IPS-20b (cell line): ENCODE measurements at regions not wholly inside any gene's neighbourhood (a gene's known extent, or its start where the extent isn't known, plus 50 kb on each side); places are given as distances from the start of the nearest gene placed in this dataset.
"Not testable (repeated sequence)": the region's sequence is repeated elsewhere in the genome, so short reads cannot be mapped to it uniquely, and the experiment has no call there.

Experiments used
- H3K27ac ChIP-seq: one replicate; pipeline ENCODE4 v1.5.1; 2013; ENCODE audit warnings: low read length
- H3K27me3 ChIP-seq: 2 replicates; pipeline ENCODE4 v1.6.1; 2013; ENCODE audit warnings: mild to moderate bottlenecking, low read length, inconsistent platforms; ENCODE audit not compliant: insufficient read depth
- H3K36me3 ChIP-seq: 2 replicates; pipeline ENCODE4 v1.6.1; 2013; ENCODE audit warnings: low read depth, mild to moderate bottlenecking, inconsistent platforms, low read length, moderate library complexity; ENCODE audit not compliant: insufficient read depth
- H3K4me1 ChIP-seq: 2 replicates; pipeline ENCODE4 v1.6.1; 2013; ENCODE audit warnings: mild to moderate bottlenecking, control low read depth, inconsistent platforms, low read length, moderate library complexity; ENCODE audit not compliant: insufficient read depth
- H3K4me3 ChIP-seq: 2 replicates; pipeline ENCODE4 v1.5.1; 2013; ENCODE audit warnings: mild to moderate bottlenecking, low read length, inconsistent platforms
- H3K9ac ChIP-seq: 2 replicates; pipeline ENCODE4 v1.6.1; 2013; ENCODE audit warnings: low read depth, mild to moderate bottlenecking, inconsistent platforms, low read length, moderate library complexity
- H3K9me3 ChIP-seq: 2 replicates; pipeline ENCODE4 v1.6.1; 2013; ENCODE audit warnings: mild to moderate bottlenecking, low read depth, low read length, inconsistent platforms; ENCODE audit not compliant: insufficient read depth

DNA sequence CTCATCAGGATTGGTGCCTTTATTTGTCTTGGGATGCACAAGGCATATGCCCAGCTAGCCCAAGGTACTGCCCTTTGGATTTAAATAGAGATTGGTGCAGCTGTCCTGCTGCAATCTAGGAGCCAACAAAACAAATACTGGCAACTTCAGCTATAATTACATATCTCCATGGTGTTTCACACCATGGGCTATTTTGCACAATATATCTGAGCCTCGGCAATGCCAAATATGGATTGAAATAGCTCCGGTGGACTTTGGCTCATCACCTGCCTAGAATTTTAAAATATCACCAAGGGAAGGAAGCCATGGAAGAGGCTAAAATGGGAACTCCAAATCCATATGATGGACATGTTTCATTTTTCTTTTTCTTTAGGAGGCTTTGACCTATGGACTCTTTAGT is 367.8 kb upstream of the UMPS start:
- no peaks in the 10 kb centered on the region for H3K36me3 ChIP-seq
- H3K4me3 ChIP-seq = no peak overlapping the region
- H3K4me1 ChIP-seq = peaks cover 15% of the 10 kb centered on the region; the same call in 1 of the 2 replicates
- no peak overlapping the region for H3K9ac ChIP-seq
- no peaks in the 10 kb centered on the region for H3K27me3 ChIP-seq
- H3K27ac ChIP-seq = no peak overlapping the region
- no peaks in the 10 kb centered on the region for H3K9me3 ChIP-seq

DNA sequence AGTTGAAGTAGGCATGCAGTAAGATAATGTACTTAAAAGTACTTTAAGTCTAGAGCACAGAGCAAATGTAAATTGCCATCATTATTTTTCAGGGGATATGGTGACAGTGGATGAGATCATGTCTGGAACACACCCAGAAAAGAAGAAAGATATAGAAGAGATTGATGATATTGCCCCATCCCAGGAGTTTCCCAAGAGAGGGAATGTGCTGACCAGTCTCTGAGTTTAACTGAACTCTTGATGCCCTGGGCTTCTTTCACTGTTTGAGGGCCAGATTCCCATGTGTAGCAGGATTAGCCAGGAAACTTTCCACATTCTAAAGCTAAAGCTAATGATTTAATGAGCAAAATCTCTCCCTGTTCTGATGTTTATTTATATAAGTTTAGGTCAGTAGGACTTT is 366.8 kb upstream of the UMPS start:
- Histone ChIP-seq H3K36me3 (no peaks in the 10 kb centered on the region), H3K9ac (no peak overlapping the region), H3K4me1 (peaks cover 15% of the 10 kb centered on the region; the same call in 1 of the 2 replicates), H3K27ac (no peak overlapping the region), H3K27me3 (no peaks in the 10 kb centered on the region), H3K4me3 (no peak overlapping the region), H3K9me3 (no peaks in the 10 kb centered on the region)

DNA sequence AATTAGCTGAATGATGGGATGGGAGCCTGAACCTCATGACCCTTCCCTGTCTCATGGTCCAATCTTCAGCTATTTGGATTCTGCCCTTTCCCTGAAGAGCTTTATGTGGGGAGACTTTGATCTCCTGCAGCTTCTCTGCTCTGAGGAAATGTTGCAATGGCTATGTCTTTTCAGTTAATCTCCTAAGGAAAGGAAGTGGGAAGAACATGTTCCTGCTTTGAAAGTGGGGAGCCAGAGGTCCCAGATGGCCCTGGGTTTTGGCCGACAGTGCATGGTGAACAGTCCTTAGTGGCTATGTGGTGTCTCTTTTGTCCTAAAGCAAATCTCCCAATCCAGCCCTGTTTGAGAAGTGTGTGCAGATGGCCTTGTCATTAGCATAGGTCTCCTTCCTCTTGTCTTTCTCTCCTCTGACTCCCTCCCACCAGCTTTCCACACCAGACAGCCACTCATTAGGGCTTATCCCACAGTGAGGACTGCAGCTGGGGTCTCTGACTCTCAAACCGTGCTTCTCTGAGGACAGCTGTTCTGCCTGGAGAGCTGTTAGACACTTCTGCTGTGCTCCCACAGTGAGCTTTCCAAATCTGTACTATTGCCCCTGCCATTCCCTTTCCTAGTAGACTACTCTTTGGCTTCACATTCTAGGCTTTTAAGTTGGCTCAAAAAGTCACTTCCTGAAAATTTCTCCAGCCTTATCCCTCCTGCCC is 365.8 kb upstream of the UMPS start:
- no peak overlapping the region for H3K4me3 ChIP-seq
- H3K4me1 ChIP-seq = peaks cover 15% of the 10 kb centered on the region; the same call in 1 of the 2 replicates
- H3K9me3 ChIP-seq = no peaks in the 10 kb centered on the region
- no peak overlapping the region for H3K27ac ChIP-seq
- H3K36me3 ChIP-seq = no peaks in the 10 kb centered on the region
- no peaks in the 10 kb centered on the region for H3K27me3 ChIP-seq
- no peak overlapping the region for H3K9ac ChIP-seq

DNA sequence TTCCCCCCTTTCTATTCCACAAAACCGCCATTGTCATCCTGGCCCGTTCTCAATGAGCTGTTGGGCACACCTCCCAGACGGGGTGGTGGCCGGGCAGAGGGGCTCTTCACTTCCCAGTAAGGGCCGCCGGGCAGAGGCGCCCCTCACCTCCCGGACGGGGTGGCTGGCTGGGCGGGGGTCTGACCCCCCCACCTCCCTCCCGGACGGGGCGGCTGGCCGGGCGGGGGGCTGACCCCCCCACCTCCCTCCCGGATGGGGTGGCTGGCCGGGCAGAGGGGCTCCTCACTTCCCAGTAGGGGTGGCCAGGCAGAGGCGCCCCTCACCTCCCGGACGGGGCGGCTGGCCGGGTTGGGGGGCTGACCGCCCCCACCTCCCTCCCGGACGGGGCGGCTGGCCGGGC is 363.6 kb upstream of the UMPS start:
- H3K9me3 ChIP-seq = not testable (repeated sequence)

DNA sequence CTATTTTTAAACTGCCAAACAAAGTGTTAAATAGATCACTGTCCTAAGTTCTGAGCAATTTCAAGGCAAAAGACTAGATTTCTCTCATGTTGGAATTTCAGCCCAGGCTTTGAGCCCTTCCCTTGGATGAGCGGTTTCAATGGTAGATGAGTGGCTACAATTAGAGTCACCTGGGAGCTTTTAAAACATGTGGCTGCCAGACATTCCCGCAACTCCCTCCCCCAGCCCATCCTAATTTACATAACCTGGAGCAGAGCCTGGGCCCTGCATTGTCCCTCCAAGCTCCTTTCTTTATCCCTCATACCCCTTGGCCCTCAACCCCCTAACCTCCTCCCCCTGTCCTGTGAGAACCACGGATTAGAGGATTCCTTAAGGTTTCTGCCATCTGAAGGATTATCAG is 357.5 kb upstream of the UMPS start:
- peaks cover 7% of the 10 kb centered on the region; the same call in 1 of the 2 replicates for H3K4me1 ChIP-seq
- no peaks in the 10 kb centered on the region for H3K27me3 ChIP-seq
- no peaks in the 10 kb centered on the region for H3K9me3 ChIP-seq
- no peak overlapping the region; the same call in 1 of the 2 replicates for H3K9ac ChIP-seq
- no peaks in the 10 kb centered on the region for H3K36me3 ChIP-seq
- no peak overlapping the region for H3K4me3 ChIP-seq
- H3K27ac ChIP-seq = no peak overlapping the region

More for the DNA sequence above, 363.6 kb upstream of the UMPS start:
- not testable (repeated sequence) for H3K36me3 ChIP-seq, H3K4me1 ChIP-seq, H3K27me3 ChIP-seq, H3K4me3 ChIP-seq, H3K27ac ChIP-seq, H3K9ac ChIP-seq

DNA sequence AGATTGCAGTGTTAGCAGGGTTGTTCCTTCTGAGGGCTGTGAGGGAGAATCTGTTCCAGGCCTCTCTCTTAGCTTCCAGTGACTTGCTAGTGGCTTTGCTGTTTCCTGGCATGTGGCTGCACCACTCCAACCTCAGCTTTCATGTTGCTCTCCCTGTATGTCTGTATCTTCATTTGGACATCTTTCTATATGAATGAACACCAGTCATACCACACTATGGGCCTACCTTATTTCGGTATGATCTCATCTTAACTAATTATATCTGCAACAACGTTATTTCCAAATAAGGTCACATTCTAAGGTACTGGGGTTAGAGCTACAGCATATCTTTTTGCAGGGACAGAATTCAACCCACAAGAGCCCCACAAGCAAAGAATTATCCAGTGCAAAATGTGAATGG is 356.7 kb upstream of the UMPS start:
- Histone ChIP-seq H3K9ac (no peak overlapping the region; the same call in 1 of the 2 replicates), H3K36me3 (no peaks in the 10 kb centered on the region), H3K27ac (no peak overlapping the region), H3K27me3 (no peaks in the 10 kb centered on the region), H3K4me1 (peaks cover 7% of the 10 kb centered on the region; the same call in 1 of the 2 replicates), H3K9me3 (no peaks in the 10 kb centered on the region), H3K4me3 (no peak overlapping the region)

DNA sequence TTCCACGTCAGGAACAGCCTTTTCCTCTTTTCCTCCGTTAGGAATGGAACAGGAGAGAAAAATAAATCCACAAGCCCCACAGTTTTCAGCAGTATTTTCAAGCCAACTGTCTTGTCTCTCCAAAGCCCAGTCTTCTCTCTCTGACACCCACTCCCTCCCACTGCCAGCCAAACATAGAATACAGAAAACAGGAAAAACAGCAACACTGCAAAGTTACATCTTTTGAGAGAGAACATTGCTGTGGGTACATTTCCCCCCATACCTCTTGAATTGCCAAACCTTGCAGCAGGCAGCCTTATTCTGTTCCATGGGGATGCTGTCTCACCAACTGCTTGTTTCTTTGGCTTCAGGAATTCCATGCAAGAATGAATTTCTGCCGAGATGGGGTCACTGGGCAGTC is 355.7 kb upstream of the UMPS start:
- H3K27me3 ChIP-seq = no peaks in the 10 kb centered on the region
- H3K4me3 ChIP-seq = no peak overlapping the region
- no peaks in the 10 kb centered on the region for H3K9me3 ChIP-seq
- peaks cover 7% of the 10 kb centered on the region; the same call in 1 of the 2 replicates for H3K4me1 ChIP-seq
- H3K9ac ChIP-seq = no peak overlapping the region
- no peak overlapping the region for H3K27ac ChIP-seq
- no peaks in the 10 kb centered on the region for H3K36me3 ChIP-seq

DNA sequence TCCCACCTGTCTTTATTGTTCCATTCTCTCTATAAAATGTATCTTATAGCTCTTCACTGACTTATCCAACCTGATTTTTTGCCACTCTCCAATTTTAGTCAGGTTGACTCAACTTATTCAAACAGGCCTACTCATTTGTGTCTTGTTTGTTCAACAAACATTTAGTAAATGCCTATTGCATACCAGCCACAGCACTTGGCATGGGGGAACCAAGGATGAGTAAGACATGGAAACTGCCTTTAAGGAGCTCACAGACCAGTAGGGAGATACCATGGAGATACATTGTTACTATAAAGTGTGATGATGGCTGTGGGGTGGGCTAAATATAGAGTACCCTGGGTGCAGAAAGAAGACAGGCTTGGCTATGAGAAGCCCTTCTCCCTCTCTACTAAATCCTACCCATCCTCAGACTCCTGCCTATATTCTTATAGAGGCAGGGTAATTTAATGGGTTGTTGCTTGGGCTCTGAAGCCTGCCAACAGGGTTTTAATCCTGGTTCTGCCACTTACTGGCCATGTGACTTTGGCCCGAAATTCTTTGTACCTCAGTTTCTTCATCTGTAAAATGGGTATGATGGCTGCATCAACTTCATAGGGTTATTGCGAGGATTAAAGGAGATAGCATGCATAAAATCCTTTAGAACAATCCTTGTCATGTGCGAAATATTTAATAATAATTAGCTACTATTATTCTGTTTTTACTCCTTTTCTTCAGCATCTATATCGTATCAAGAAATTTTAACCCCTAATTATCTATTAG is 348.5 kb upstream of the UMPS start:
- H3K9ac ChIP-seq = no peak overlapping the region
- H3K4me1 ChIP-seq = peaks cover 13% of the 10 kb centered on the region
- no peaks in the 10 kb centered on the region for H3K27me3 ChIP-seq
- H3K27ac ChIP-seq = no peak overlapping the region
- no peaks in the 10 kb centered on the region for H3K36me3 ChIP-seq
- H3K4me3 ChIP-seq = no peak overlapping the region
- H3K9me3 ChIP-seq = no peaks in the 10 kb centered on the region

DNA sequence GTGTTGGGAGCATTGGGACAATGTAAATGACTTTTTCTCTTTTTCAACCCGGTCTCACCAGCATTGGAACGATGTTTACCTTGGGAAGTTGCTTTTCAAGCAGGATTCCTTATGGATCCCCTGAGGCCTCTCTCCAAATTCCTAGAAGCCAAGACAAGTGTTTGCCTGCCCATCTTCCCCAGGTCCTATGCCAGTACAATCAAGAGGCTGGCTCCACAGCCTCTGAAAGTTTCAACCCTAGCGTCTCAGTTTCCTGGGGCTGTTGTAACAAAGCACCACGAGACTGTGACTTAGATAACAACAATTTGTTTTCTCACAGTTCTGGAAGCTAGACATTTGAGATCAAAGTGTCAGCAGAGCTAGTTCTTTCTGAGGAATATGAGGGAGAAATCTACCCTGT is 347.2 kb upstream of the UMPS start:
- Histone ChIP-seq H3K9ac (no peak overlapping the region), H3K4me3 (no peak overlapping the region), H3K9me3 (no peaks in the 10 kb centered on the region), H3K27ac (no peak overlapping the region), H3K36me3 (no peaks in the 10 kb centered on the region), H3K4me1 (peaks cover 13% of the 10 kb centered on the region), H3K27me3 (no peaks in the 10 kb centered on the region)

DNA sequence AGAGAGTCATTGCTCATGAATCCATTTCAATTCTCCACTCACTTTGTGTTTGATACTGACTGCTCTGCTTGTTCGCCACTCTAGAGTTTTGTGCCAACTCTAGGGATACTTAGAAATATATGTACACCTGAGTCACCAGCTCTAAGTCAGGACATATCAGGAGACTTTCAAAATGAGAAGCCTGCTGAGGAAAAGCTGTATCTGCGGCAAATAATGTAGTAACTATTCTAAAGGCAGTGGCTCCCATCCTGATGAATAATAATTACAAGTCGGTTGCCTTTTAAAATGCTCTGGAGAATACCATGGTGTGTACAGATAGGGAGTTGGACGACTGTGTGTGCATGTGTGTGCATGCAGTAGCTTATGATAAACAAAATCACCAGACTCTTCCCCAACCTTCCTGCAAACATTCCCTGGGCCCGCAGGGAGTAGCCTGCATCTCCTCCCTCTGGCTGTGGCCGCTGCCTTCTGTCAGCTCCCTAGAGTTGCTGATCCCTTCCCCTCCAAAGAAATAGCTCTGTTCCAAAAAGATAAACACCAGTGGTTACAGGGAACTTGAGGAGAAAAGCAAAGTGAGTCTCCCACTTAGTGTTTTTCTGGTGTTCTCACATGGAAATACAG is 346.3 kb upstream of the UMPS start:
- Histone ChIP-seq H3K36me3 (no peaks in the 10 kb centered on the region), H3K9me3 (no peaks in the 10 kb centered on the region), H3K27ac (no peak overlapping the region), H3K27me3 (no peaks in the 10 kb centered on the region), H3K9ac (no peak overlapping the region), H3K4me1 (peaks cover 13% of the 10 kb centered on the region), H3K4me3 (no peak overlapping the region)

DNA sequence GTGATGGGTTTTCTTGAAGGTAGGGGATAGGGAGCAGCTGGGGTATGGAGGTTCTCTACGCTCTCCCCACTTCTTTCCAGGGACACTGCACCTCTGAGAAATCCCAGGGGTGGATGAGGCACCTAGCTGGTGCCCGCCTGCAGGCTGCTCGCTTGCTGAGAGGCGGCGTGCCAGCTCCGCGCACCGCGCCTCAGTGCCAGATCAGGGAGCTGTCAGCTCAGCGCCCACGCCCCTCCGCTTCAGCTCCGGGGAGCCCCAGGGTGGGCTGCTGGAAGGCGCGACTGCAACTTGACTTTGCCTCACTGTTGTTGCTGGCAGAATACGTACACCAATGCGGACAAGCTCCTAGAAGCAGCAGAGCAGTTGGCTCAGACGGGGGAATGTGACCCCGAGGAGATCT is 345.7 kb upstream of the UMPS start:
- no peaks in the 10 kb centered on the region for H3K27me3 ChIP-seq
- no peaks in the 10 kb centered on the region for H3K36me3 ChIP-seq

DNA sequence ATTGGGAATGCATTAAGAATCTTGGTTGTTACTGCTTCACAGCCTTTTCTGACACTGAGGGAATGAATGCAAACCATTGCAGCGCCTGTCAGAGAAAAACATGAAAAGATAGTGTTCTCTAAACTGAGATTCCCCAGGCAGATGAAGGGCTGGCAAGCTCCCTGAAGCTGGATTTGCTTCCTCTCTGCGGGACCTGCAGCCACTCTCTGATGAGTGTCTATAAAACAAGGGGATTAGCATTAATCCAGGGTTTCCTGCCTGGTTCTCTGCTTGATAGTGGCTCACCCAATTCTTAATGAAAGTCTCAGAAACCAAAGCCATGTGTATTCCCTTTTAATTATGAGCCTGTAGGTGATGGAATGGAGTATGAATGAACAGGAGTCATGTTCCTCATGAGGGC is 344.3 kb upstream of the UMPS start:
- H3K27me3 ChIP-seq = no peaks in the 10 kb centered on the region
- H3K4me1 ChIP-seq = peaks cover 8% of the 10 kb centered on the region; the same call in 1 of the 2 replicates
- no peak overlapping the region for H3K9ac ChIP-seq
- no peak overlapping the region for H3K4me3 ChIP-seq
- no peaks in the 10 kb centered on the region for H3K9me3 ChIP-seq
- no peak overlapping the region for H3K27ac ChIP-seq
- no peaks in the 10 kb centered on the region for H3K36me3 ChIP-seq

More for the DNA sequence above, 345.7 kb upstream of the UMPS start:
- Histone ChIP-seq H3K27ac (no peak overlapping the region), H3K4me3 (no peak overlapping the region), H3K9ac (no peak overlapping the region), H3K4me1 (peaks cover 13% of the 10 kb centered on the region), H3K9me3 (no peaks in the 10 kb centered on the region)
